OCI-LY1 (cell line): ENCODE measurements at regions not wholly inside any gene's neighbourhood (a gene's known extent, or its start where the extent isn't known, plus 50 kb on each side); places are given as distances from the start of the nearest gene placed in this dataset.

Source experiments
- H2AFZ ChIP-seq: fragments of 200-600 bp; sonication (generic), shearing (Covaris generic); 2 replicates; pipeline ENCODE4 v1.6.0; 2014; ENCODE audit warnings: antibody characterized with exemption, mild to moderate bottlenecking, low read length
- H3F3A ChIP-seq: fragments of 200-600 bp; sonication (generic), shearing (Covaris generic); 2 replicates; pipeline ENCODE4 v1.6.0; 2014; ENCODE audit warnings: mild to moderate bottlenecking, antibody characterized with exemption, low read length, moderate library complexity; ENCODE audit not compliant: insufficient read depth
- H3K27ac ChIP-seq: fragments of 200-600 bp; sonication (generic); 2 replicates; pipeline ENCODE4 v1.5.1; 2014; ENCODE audit warnings: low read length, mixed run types, mild to moderate bottlenecking, low read depth; ENCODE audit not compliant: poor library complexity, severe bottlenecking
- H3K27me3 ChIP-seq: fragments of 200-600 bp; sonication (generic); 2 replicates; pipeline ENCODE4 v1.6.0; 2014; ENCODE audit warnings: antibody characterized with exemption, mild to moderate bottlenecking, low read length, moderate library complexity; ENCODE audit not compliant: insufficient read depth
- H3K36me3 ChIP-seq: fragments of 200-600 bp; sonication (generic); 2 replicates; pipeline ENCODE4 v1.6.1; 2014; ENCODE audit warnings: mild to moderate bottlenecking, antibody characterized with exemption, low read length, moderate library complexity, mixed read lengths; ENCODE audit not compliant: insufficient read depth
- H3K4me1 ChIP-seq: fragments of 200-600 bp; sonication (generic); 2 replicates; pipeline ENCODE4 v1.5.1; 2014; ENCODE audit warnings: mild to moderate bottlenecking, low read length, moderate library complexity; ENCODE audit not compliant: insufficient read depth, severe bottlenecking
- H3K4me2 ChIP-seq: fragments of 200-600 bp; sonication (generic), shearing (Covaris generic); 2 replicates; pipeline ENCODE4 v1.6.1; 2014; ENCODE audit warnings: low read length
- H3K4me3 ChIP-seq: fragments of 200-600 bp; sonication (generic); 2 replicates; pipeline ENCODE4 v1.5.1; 2014; ENCODE audit warnings: low read length, low read depth, mild to moderate bottlenecking, mixed read lengths; ENCODE audit not compliant: poor library complexity, severe bottlenecking
- H3K79me2 ChIP-seq: fragments of 200-600 bp; shearing (Covaris generic); 2 replicates; pipeline ENCODE4 v1.6.1; 2016; ENCODE audit warnings: mixed run types, low read length, mixed read lengths; ENCODE audit not compliant: insufficient read depth
- H3K9ac ChIP-seq: fragments of 200-600 bp; sonication (generic), shearing (Covaris generic); 2 replicates; pipeline ENCODE4 v1.6.1; 2014; ENCODE audit warnings: mild to moderate bottlenecking, low read length, mixed read lengths
- H3K9me2 ChIP-seq: fragments of 200-600 bp; sonication (generic), shearing (Covaris generic); 2 replicates; pipeline ENCODE4 v1.6.1; 2014; ENCODE audit warnings: low read depth, mild to moderate bottlenecking, low read length, mixed read lengths
- H3K9me3 ChIP-seq: fragments of 200-600 bp; shearing (Covaris generic); 2 replicates; pipeline ENCODE4 v1.6.1; 2014; ENCODE audit warnings: low read length, mixed read lengths
- H4K20me1 ChIP-seq: fragments of 200-600 bp; sonication (generic), shearing (Covaris generic); 2 replicates; pipeline ENCODE4 v1.6.0; 2016; ENCODE audit warnings: mild to moderate bottlenecking, low read length; ENCODE audit not compliant: insufficient read depth
- CTCF ChIP-seq: fragments of 200-600 bp; sonication (generic), shearing (Covaris generic); IDR thresholded peaks from 2 replicates; pipeline ENCODE4 v1.5.1; 2017; ENCODE audit warnings: mild to moderate bottlenecking, antibody characterized with exemption, low read length, moderate library complexity, mixed read lengths
- EZH2 ChIP-seq: fragments of 200-600 bp; sonication (generic), shearing (Covaris generic); IDR thresholded peaks from 2 replicates; pipeline ENCODE4 v1.8.0; 2017; ENCODE audit warnings: borderline replicate concordance, mixed run types, mild to moderate bottlenecking, antibody characterized with exemption, low read length, moderate library complexity, mixed read lengths

GRCh38 chr2:7728388-7728787 lies 811.2 kb downstream of the RNF144A start:
- no peak for TF ChIP-seq CTCF
- no peak for TF ChIP-seq EZH2
- H3K79me2 ChIP-seq = no peaks in the 10 kb centered on the region
- no peaks in the 10 kb centered on the region for H3F3A ChIP-seq
- no peak overlapping the region for H3K4me2 ChIP-seq
- H3K9me2 ChIP-seq = no peaks in the 10 kb centered on the region
- H3K4me3 ChIP-seq = no peak overlapping the region
- peaks cover 21% of the 10 kb centered on the region for H3K4me1 ChIP-seq
- no peak overlapping the region for H3K27ac ChIP-seq
- no peak overlapping the region for H2AFZ ChIP-seq
- no peaks in the 10 kb centered on the region for H3K9me3 ChIP-seq
- H3K9ac ChIP-seq = no peak overlapping the region
- no peaks in the 10 kb centered on the region for H4K20me1 ChIP-seq
- H3K27me3 ChIP-seq = no peaks in the 10 kb centered on the region
- no peaks in the 10 kb centered on the region for H3K36me3 ChIP-seq

GRCh38 chr2:7730449-7730848 lies 813.2 kb downstream of the RNF144A start:
- TF ChIP-seq EZH2 (no peak), CTCF (no peak)
- no peak overlapping the region for H3K4me2 ChIP-seq
- H3K27me3 ChIP-seq = no peaks in the 10 kb centered on the region
- H3K4me1 ChIP-seq = peaks cover 5% of the 10 kb centered on the region
- no peak overlapping the region for H3K27ac ChIP-seq
- no peaks in the 10 kb centered on the region for H3K9me3 ChIP-seq
- no peak overlapping the region for H3K9ac ChIP-seq
- no peak overlapping the region for H2AFZ ChIP-seq
- no peak overlapping the region for H3K4me3 ChIP-seq
- no peaks in the 10 kb centered on the region for H3K9me2 ChIP-seq
- H4K20me1 ChIP-seq = no peaks in the 10 kb centered on the region
- H3F3A ChIP-seq = no peaks in the 10 kb centered on the region
- H3K36me3 ChIP-seq = no peaks in the 10 kb centered on the region
- no peaks in the 10 kb centered on the region for H3K79me2 ChIP-seq

GRCh38 chr2:7730990-7731389 lies 813.8 kb downstream of the RNF144A start:
- H3K27me3 ChIP-seq = no peaks in the 10 kb centered on the region
- no peak overlapping the region for H3K9ac ChIP-seq
- H3K4me1 ChIP-seq = no peaks in the 10 kb centered on the region
- TF ChIP-seq CTCF (no peak), EZH2 (no peak)
- no peaks in the 10 kb centered on the region for H3K9me2 ChIP-seq
- H2AFZ ChIP-seq = no peak overlapping the region
- no peaks in the 10 kb centered on the region for H3K79me2 ChIP-seq
- no peak overlapping the region for H3K4me2 ChIP-seq
- H3F3A ChIP-seq = no peaks in the 10 kb centered on the region
- H3K9me3 ChIP-seq = no peaks in the 10 kb centered on the region
- no peak overlapping the region for H3K4me3 ChIP-seq
- H3K27ac ChIP-seq = no peak overlapping the region
- no peaks in the 10 kb centered on the region for H4K20me1 ChIP-seq
- no peaks in the 10 kb centered on the region for H3K36me3 ChIP-seq
